GM12878 (cell line): ENCODE measurements at regions not wholly inside any gene's neighbourhood (a gene's known extent, or its start where the extent isn't known, plus 50 kb on each side); places are given as distances from the start of the nearest gene placed in this dataset.

Experiments used
- EZH2 ChIP-seq: IDR thresholded peaks from 2 replicates; pipeline ENCODE4 v1.6.1; 2012; ENCODE audit warnings: low read depth, mild to moderate bottlenecking, control low read depth, inconsistent platforms, low read length, borderline replicate concordance; ENCODE audit not compliant: control insufficient read depth
- KLF5 ChIP-seq: fragments of 450-650 bp; IDR thresholded peaks from 2 replicates; pipeline ENCODE4 v1.6.1; 2014; ENCODE audit warnings: mild to moderate bottlenecking; ENCODE audit not compliant: partially characterized antibody
- STAT1 ChIP-seq: fragments of 450-650 bp; conservative IDR thresholded peaks from 2 replicates; pipeline ENCODE4 v1.6.1; 2014; ENCODE audit warnings: antibody characterized with exemption, mild to moderate bottlenecking
- TF ChIP-seq, protein P1 (sequence below): fragments of 450-650 bp; IDR thresholded peaks from 2 replicates; pipeline ENCODE4 v1.6.1; 2017; ENCODE audit warnings: mild to moderate bottlenecking, low read depth, inconsistent platforms; ENCODE audit not compliant: poor library complexity, severe bottlenecking
- TF ChIP-seq, protein P2 (sequence below): IDR thresholded peaks from 2 replicates; pipeline ENCODE4 v1.6.1; 2012; ENCODE audit warnings: improper control_type of control experiment, low read depth, low read length; ENCODE audit not compliant: insufficient replicate concordance

DNA sequence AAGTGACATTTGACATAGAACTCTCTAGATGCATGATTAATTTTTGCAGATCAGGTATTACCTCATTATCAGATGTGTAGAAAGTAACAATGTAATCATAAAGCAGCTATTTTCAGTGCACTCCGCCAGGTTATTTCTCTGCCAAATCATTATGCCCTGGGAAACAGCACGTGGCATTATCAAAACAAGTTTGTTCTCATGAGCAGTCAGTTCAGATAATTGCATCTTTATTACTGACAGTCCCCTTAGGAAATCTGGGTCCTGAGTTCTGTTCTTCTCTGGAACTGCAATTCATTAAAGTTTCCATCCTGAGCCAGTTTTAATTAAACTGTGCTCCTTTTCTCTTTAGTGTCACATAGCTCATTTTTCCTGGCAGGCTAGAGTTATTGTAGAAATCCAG, 94.7 kb upstream of the KRR1 start (continued):
- TF ChIP-seq, protein P1, sequence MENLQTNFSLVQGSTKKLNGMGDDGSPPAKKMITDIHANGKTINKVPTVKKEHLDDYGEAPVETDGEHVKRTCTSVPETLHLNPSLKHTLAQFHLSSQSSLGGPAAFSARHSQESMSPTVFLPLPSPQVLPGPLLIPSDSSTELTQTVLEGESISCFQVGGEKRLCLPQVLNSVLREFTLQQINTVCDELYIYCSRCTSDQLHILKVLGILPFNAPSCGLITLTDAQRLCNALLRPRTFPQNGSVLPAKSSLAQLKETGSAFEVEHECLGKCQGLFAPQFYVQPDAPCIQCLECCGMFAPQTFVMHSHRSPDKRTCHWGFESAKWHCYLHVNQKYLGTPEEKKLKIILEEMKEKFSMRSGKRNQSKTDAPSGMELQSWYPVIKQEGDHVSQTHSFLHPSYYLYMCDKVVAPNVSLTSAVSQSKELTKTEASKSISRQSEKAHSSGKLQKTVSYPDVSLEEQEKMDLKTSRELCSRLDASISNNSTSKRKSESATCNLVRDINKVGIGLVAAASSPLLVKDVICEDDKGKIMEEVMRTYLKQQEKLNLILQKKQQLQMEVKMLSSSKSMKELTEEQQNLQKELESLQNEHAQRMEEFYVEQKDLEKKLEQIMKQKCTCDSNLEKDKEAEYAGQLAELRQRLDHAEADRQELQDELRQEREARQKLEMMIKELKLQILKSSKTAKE: no peak
- TF ChIP-seq, protein P2, sequence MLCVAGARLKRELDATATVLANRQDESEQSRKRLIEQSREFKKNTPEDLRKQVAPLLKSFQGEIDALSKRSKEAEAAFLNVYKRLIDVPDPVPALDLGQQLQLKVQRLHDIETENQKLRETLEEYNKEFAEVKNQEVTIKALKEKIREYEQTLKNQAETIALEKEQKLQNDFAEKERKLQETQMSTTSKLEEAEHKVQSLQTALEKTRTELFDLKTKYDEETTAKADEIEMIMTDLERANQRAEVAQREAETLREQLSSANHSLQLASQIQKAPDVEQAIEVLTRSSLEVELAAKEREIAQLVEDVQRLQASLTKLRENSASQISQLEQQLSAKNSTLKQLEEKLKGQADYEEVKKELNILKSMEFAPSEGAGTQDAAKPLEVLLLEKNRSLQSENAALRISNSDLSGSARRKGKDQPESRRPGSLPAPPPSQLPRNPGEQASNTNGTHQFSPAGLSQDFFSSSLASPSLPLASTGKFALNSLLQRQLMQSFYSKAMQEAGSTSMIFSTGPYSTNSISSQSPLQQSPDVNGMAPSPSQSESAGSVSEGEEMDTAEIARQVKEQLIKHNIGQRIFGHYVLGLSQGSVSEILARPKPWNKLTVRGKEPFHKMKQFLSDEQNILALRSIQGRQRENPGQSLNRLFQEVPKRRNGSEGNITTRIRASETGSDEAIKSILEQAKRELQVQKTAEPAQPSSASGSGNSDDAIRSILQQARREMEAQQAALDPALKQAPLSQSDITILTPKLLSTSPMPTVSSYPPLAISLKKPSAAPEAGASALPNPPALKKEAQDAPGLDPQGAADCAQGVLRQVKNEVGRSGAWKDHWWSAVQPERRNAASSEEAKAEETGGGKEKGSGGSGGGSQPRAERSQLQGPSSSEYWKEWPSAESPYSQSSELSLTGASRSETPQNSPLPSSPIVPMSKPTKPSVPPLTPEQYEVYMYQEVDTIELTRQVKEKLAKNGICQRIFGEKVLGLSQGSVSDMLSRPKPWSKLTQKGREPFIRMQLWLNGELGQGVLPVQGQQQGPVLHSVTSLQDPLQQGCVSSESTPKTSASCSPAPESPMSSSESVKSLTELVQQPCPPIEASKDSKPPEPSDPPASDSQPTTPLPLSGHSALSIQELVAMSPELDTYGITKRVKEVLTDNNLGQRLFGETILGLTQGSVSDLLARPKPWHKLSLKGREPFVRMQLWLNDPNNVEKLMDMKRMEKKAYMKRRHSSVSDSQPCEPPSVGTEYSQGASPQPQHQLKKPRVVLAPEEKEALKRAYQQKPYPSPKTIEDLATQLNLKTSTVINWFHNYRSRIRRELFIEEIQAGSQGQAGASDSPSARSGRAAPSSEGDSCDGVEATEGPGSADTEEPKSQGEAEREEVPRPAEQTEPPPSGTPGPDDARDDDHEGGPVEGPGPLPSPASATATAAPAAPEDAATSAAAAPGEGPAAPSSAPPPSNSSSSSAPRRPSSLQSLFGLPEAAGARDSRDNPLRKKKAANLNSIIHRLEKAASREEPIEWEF: no peak
- no peak for TF ChIP-seq STAT1
- no peak for TF ChIP-seq KLF5
- no peak for TF ChIP-seq EZH2
